Keratinocyte (primary cell): ENCODE measurements at regions not wholly inside any gene's neighbourhood (a gene's known extent, or its start where the extent isn't known, plus 50 kb on each side); places are given as distances from the start of the nearest gene placed in this dataset.

Experiments used
- EZH2 ChIP-seq: IDR thresholded peaks from one replicate; pipeline ENCODE4 v1.6.1; 2012; ENCODE audit warnings: inconsistent platforms, mild to moderate bottlenecking, low read length, moderate library complexity
- TF ChIP-seq, protein P1 (sequence below), 3 experiments: IDR thresholded peaks in 1 of 3; conservative IDR thresholded peaks in 1 of 3; optimal IDR thresholded peaks in 1 of 3; 2 replicates in 2 of 3; 3 replicates in 1 of 3; pipeline versions ENCODE3 to v1.5.1; 2011; ENCODE audit warnings: low read length in 3 of 3, mild to moderate bottlenecking in 3 of 3, moderate library complexity in 2 of 3, control low read depth in 1 of 3, inconsistent platforms in 1 of 3; ENCODE audit not compliant: insufficient read depth in 2 of 3; ENCODE audit errors: extremely low read depth in 1 of 3

DNA sequence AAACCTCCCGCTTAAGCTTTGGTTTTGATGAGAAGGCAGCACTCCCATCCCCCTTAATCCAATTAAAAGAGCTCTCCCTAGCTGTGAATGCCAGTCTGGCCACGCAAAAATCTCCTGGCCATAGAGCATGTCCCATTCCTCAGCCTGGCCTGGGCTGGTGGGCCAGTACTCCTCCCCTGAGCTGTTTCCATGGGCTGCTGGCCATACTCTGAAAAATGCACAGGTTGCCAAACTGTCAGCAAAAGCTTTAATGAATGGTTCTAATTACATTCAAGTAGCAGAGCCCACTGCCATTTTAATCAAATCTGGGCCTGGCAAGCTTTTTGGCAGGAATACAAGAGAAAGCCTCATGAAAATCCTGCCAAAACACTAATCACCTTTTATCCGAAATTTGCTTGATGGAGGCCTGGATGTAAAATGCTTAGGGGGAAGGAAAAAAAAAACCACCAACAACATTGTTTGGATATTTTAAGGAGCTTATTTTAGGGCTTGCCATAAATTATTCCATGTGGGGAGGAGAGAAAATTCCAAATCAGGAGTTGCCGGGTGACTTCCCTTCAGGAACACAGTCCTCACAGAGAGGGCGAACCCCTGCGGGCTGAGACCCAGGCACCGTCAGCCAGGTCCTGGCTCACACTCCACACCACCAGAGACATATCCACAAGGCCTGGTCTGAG is 243.3 kb downstream of the SEC61B start:
- TF ChIP-seq, protein P1, sequence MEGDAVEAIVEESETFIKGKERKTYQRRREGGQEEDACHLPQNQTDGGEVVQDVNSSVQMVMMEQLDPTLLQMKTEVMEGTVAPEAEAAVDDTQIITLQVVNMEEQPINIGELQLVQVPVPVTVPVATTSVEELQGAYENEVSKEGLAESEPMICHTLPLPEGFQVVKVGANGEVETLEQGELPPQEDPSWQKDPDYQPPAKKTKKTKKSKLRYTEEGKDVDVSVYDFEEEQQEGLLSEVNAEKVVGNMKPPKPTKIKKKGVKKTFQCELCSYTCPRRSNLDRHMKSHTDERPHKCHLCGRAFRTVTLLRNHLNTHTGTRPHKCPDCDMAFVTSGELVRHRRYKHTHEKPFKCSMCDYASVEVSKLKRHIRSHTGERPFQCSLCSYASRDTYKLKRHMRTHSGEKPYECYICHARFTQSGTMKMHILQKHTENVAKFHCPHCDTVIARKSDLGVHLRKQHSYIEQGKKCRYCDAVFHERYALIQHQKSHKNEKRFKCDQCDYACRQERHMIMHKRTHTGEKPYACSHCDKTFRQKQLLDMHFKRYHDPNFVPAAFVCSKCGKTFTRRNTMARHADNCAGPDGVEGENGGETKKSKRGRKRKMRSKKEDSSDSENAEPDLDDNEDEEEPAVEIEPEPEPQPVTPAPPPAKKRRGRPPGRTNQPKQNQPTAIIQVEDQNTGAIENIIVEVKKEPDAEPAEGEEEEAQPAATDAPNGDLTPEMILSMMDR (optimal IDR thresholded peaks at IDR 0.05 in 1 of 3, IDR thresholded peaks at IDR 0.05 in 1 of 3, conservative IDR thresholded peaks at IDR 0.05 in 1 of 3; ENCODE audit: extremely low read depth in 1 of 3, insufficient read depth in 2 of 3, low read length in 3 of 3) = no peak
- TF ChIP-seq EZH2 = no peak
